ENCODE measurements at regions not wholly inside any gene's neighbourhood (a gene's known extent, or its start where the extent isn't known, plus 50 kb on each side); places are given as distances from the start of the nearest gene placed in this dataset.

DNA sequence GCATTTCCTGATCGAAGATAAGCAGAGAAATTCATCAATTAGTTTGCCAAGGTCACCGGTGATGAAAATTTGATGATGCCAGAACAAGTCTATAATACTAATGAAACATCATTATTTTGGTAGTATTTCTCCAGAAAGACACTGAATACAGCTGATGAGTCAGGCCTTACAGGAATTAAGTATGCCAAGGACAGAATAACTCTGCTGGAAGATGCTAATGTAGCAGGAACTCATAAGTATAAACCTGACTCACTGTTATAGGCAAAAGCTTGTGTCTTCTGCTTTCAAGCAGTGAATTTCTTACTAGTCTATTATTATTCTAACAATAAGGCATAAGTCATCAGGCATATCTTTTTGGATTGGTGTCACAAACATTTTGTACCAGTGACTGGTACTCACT is 1825.1 kb upstream of the IGFBP7 start:
- Histone ChIP-seq H3K27ac (replicated peaks) (no peak overlapping the region), H3K4me1 (no peaks in the 10 kb centered on the region), H3K27me3 (ENCODE audit: low read depth) (no peaks in the 10 kb centered on the region), H3K36me3 (no peaks in the 10 kb centered on the region), H3K4me3 (no peak overlapping the region), H3K9me3 (replicated peaks) (peaks cover 6% of the 10 kb centered on the region)
- intact Hi-C loops (cut with micrococcal nuclease): no loop called here
- TF ChIP-seq, protein P1, sequence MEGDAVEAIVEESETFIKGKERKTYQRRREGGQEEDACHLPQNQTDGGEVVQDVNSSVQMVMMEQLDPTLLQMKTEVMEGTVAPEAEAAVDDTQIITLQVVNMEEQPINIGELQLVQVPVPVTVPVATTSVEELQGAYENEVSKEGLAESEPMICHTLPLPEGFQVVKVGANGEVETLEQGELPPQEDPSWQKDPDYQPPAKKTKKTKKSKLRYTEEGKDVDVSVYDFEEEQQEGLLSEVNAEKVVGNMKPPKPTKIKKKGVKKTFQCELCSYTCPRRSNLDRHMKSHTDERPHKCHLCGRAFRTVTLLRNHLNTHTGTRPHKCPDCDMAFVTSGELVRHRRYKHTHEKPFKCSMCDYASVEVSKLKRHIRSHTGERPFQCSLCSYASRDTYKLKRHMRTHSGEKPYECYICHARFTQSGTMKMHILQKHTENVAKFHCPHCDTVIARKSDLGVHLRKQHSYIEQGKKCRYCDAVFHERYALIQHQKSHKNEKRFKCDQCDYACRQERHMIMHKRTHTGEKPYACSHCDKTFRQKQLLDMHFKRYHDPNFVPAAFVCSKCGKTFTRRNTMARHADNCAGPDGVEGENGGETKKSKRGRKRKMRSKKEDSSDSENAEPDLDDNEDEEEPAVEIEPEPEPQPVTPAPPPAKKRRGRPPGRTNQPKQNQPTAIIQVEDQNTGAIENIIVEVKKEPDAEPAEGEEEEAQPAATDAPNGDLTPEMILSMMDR (IDR thresholded peaks at IDR 0.05; ENCODE audit: borderline replicate concordance): no peak
- no peak for DNase-seq

DNA sequence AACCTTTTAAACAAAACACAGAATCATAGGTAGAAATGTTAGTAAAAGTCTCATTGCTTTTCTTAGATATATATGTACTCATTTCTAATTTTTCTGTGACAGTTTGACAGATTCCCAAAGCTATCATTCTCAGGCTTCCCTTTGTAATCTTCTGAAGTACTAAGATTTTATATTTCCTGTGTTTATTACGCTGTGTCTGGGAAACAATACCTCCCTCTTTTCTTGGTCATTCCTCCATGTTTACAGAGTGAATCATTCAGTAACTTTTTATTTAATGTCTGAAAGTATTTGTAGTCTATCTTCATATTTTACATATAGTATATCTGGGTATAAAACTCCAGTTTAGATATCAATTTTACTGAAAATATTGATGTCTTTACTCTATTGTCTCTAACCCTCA is 1826.3 kb upstream of the IGFBP7 start:
- Histone ChIP-seq H3K4me3 (no peak overlapping the region), H3K36me3 (no peaks in the 10 kb centered on the region), H3K27me3 (ENCODE audit: low read depth) (no peaks in the 10 kb centered on the region), H3K27ac (replicated peaks) (no peak overlapping the region), H3K4me1 (no peaks in the 10 kb centered on the region), H3K9me3 (replicated peaks) (no peaks in the 10 kb centered on the region)
- DNase-seq: no peak
- intact Hi-C loops (cut with micrococcal nuclease): no loop called here
- TF ChIP-seq, protein P1 (IDR thresholded peaks at IDR 0.05; ENCODE audit: borderline replicate concordance): no peak

- H3K27ac ChIP-seq (replicated peaks): no peak overlapping the region
- intact Hi-C loops (cut with micrococcal nuclease): no loop called here
These were observed 1830.0 kb upstream of the IGFBP7 start for GRCh38 chr4:58940167-58940566.

GRCh38 chr4:58941286-58941685 is 1831.1 kb upstream of the IGFBP7 start:
- intact Hi-C loops (cut with micrococcal nuclease): no loop called here
- DNase-seq: no peak
- no peak overlapping the region for H3K4me3 ChIP-seq
- TF ChIP-seq, protein P1 (IDR thresholded peaks at IDR 0.05; ENCODE audit: borderline replicate concordance): no peak
- no peaks in the 10 kb centered on the region for H3K4me1 ChIP-seq
- H3K9me3 ChIP-seq (replicated peaks): no peaks in the 10 kb centered on the region
- no peaks in the 10 kb centered on the region for H3K27me3 ChIP-seq (ENCODE audit: low read depth)
- H3K36me3 ChIP-seq: no peaks in the 10 kb centered on the region
- H3K27ac ChIP-seq (replicated peaks): no peak overlapping the region

More at GRCh38 chr4:58940167-58940566, 1830.0 kb upstream of the IGFBP7 start:
- Histone ChIP-seq H3K36me3 (no peaks in the 10 kb centered on the region), H3K27me3 (ENCODE audit: low read depth) (no peaks in the 10 kb centered on the region), H3K9me3 (replicated peaks) (no peaks in the 10 kb centered on the region), H3K4me1 (no peaks in the 10 kb centered on the region), H3K4me3 (no peak overlapping the region)
- TF ChIP-seq, protein P1 (IDR thresholded peaks at IDR 0.05; ENCODE audit: borderline replicate concordance): no peak
- DNase-seq: no peak

DNA sequence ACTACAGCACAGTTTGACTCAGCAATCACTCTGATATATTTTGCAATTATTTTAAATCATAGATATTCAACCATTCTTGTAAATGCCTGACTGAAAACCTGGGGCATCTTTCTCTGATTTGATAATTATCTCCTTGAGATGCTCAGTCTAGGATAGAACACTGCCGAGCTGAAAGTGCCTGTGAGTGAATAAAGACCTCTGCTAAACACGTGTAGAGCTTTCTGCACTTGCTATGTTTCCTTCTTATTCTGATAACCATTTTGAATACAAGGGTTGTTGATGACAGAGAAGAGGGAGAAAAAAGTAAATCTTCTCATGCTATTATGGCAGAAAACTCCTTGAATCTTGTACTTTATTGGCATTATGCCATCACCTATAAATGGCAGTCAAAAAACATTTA is 1843.4 kb upstream of the IGFBP7 start:
- no peak for DNase-seq
- Histone ChIP-seq H3K4me3 (no peak overlapping the region), H3K36me3 (no peaks in the 10 kb centered on the region), H3K4me1 (no peaks in the 10 kb centered on the region), H3K27me3 (ENCODE audit: low read depth) (no peaks in the 10 kb centered on the region), H3K27ac (replicated peaks) (no peak overlapping the region), H3K9me3 (replicated peaks) (no peaks in the 10 kb centered on the region)
- TF ChIP-seq, protein P1 (IDR thresholded peaks at IDR 0.05; ENCODE audit: borderline replicate concordance): no peak
- intact Hi-C loops (cut with micrococcal nuclease): no loop called here

DNA sequence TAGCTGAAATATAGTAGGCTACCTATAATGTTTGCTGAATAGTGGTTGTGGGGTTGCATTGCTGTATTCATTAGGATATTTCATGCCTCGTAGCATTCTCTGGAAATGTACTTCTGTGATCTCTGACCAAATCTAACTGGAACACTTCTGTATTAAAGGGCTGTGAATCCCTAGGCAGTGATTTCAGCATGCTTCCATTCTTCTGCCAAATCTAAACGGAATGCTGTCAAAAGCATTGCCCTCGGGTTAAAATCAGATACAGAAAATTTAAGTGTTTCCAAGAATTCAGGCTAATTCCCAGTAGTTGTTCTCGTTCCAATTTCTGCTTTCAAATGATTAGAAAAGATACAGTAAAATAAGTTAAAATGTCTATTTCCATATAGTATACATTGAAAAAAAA is 1847.5 kb upstream of the IGFBP7 start:
- Histone ChIP-seq H3K4me3 (no peak overlapping the region), H3K27me3 (ENCODE audit: low read depth) (no peaks in the 10 kb centered on the region), H3K27ac (replicated peaks) (no peak overlapping the region), H3K9me3 (replicated peaks) (no peaks in the 10 kb centered on the region), H3K36me3 (no peaks in the 10 kb centered on the region), H3K4me1 (no peaks in the 10 kb centered on the region)
- TF ChIP-seq, protein P1 (IDR thresholded peaks at IDR 0.05; ENCODE audit: borderline replicate concordance): no peak
- intact Hi-C loops (cut with micrococcal nuclease): no loop called here
- DNase-seq: no peak

Measured in left ventricle myocardium inferior (tissue), 1 donor.